NCI-H69 (cell line): ENCODE measurements at regions not wholly inside any gene's neighbourhood (a gene's known extent, or its start where the extent isn't known, plus 50 kb on each side); places are given as distances from the start of the nearest gene placed in this dataset.
"Not testable (repeated sequence)": the region's sequence is repeated elsewhere in the genome, so short reads cannot be mapped to it uniquely, and the experiment has no call there.

Experiments used
- DNase-seq: peaks from one replicate; lab custom pipeline; 2025; lab: John Stamatoyannopoulos, UW

DNA sequence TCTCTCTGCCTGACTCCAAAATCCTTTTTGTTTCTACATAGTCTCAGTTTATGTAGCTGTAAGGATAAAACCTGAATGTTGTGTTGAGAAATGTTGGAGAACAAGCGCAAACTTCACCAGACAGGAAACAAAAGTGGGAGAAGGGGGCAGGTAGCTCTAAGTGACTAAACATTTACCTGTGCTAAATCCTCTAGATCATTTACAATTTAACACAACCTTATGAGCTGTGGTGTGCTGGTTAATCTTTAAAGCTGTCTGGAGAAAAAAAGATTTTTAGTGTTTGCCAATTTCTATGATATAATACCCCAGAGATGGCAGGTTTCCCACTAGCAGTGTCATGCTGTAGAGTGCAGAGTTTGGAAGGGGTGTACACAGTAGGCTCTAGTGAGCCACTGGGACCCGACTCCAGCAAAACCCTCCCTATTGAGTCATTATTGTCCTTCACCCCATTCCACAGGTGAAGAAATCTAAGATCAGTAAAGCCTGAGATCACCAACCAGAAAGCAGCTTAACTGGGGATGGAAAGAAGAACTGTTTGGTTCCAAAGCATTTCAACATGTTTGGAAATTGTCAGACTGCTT is 992.0 kb downstream of the DCDC2C start:
- DNase-seq = no peak

GRCh38 chr2:4715065-4715464 is 977.1 kb upstream of the SOX11 start:
- peak; percentile 42 for DNase-seq

- DNase-seq = no peak
These were observed 973.4 kb upstream of the SOX11 start for GRCh38 chr2:4718777-4719176.

- DNase-seq = no peak
These were observed 966.6 kb upstream of the SOX11 start for GRCh38 chr2:4725618-4726017.

DNA sequence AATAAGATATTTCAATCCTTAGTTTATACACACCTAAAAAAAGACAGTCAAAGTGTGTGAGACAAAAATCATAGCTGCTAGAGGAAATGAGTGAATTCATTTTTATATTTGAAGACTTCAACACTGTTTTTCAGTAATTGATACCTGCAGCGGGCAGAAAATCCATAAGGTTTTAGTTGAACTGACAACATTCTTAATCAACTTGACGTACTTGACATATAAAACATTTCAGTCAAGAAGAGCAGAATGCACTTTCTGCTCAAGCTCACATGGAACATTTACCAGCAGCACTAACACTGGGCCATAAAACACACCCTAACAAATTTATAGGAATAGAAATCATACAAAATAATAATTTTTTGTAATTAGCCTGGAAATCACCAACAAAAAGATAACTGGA is 959.6 kb upstream of the SOX11 start:
- DNase-seq = no peak

- DNase-seq = peak; percentile 96
These were observed 946.9 kb upstream of the SOX11 start for GRCh38 chr2:4745056-4745991.

DNA sequence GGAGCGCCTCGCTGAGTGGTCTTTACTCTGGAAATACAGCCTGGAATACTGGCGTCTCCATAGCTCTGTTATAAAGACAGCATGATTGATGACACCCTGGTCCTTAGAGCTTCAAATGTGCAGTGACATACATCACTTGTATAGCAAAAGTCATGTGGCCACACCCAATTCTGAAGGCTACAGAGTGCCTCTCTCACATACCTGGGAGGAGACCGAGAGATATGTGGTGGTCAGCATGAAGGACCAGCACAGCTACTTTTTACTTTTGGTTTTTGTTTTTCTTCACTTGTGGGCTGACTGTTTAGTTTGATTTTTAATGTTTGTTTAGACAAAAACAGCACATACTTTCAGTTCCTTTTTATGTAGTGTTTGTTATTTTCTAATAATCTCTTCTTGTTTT is 938.5 kb upstream of the SOX11 start:
- DNase-seq = no peak

GRCh38 chr2:4762951-4763376 is 929.2 kb upstream of the SOX11 start:
- DNase-seq = peak; percentile 76

DNA sequence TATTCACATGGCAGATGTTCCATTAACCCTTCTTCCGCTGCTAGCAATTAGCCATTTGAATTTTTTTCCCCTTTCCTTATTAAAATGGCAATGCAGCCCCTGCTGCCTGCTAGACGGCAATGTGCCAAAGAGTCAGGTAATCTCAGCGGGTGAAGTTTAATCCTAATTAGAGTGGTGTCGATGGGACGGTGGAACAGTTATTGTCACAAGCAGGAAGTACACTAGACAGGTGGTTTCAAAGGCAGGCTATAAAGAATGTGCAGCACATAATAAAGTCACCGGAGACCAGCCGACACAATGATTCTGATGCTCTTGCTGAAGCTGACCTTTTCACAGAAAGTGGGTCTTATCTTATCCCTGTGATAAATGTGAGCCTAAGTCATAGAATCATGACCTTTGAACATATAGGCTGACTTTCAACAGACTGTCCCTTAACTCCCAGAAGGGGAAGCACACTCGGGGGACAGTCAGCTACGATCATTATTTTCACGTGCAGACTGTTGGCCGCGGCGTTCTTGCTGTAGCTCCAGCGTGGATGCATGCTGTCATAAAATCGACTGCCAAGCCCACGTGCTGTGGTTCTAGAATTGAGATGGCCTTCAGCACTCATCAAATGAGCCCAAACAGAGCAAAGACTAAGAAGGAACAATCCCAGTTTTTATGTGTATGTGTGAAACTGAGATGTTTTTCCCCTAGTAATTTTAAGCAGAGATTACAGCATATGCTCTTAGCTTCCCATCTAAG is 926.2 kb upstream of the SOX11 start:
- DNase-seq = peak; percentile 74

GRCh38 chr2:4775668-4776067 is 916.5 kb upstream of the SOX11 start:
- DNase-seq = no peak

DNA sequence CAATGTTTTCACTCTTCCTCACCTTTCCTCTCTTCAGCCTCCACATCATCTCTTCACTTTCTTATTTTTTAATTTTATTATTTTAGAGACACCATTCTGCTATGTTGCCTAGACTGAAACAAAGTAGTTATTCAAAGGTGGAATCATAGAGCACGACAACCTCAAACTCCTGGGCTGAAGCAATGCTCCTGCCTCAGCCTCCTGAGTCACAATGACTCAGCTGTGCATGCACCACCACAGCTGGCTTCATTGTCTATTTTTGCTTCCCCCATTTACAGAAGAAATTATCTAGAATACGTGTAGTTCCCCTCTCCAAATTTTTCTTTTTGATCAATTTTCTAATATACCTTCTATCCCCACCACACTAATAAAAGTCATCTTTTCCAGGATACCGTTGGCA is 911.5 kb upstream of the SOX11 start:
- DNase-seq = no peak

DNA sequence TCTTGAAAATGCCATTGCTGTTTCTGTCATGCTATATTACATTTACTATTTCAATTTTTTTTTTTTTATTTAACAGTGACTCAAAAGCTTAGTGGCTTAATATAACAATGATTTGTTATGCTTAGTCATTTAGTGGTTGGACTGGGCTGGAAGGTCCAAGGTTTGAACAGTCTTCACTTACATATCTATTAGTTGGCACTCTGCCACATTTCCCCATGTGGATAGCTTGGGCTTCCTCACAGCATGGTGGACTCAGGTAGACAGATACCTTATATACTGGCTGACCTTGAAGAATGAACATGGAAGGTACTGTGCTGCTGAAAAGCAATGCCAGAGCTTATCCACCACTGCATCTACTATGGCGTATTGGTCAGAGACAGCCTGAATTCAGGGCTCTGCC is 909.5 kb upstream of the SOX11 start:
- peak; percentile 0 for DNase-seq

DNA sequence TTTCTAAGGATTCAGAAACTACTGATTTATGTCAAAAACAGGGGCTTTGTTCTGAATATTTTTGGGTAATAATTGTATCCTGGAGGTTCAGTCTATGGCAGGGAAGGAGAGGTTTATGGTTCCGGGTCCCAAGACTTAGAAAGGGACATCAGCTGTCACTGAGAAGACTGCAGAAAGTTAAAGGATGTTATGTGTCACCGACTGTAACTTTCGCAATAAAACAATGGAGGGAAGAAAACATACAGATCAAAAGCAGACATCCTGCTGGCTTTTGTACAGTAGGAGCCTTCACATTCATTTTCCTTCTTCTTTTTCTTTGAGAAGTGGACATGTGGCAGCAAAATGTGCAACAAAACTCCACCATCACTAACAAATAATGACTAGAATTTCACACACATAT is 900.7 kb upstream of the SOX11 start:
- DNase-seq = no peak

- DNase-seq = no peak
These were observed 900.1 kb upstream of the SOX11 start for GRCh38 chr2:4792126-4792525.

GRCh38 chr2:4803396-4803795 is 888.8 kb upstream of the SOX11 start:
- no peak for DNase-seq

DNA sequence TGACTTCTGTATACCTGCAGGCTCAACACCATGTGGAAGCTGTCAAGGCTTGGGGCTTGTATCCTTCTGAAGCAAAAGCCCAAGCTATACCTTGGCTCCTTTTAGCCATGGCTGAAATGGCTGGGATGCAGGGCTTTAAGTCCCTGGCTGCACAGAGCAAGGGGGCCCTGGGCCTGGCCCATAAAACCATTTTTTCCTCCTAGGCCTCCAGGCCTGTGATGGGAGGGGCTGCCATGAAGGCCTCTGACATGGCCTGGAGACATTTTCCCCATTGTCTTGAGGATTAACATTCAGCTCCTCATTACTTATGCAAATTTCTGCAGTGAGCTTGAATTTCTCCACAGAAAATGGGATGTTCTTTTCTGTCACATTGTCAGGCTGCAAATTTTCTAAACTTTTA is 878.0 kb upstream of the SOX11 start:
- DNase-seq = not testable (repeated sequence)

DNA sequence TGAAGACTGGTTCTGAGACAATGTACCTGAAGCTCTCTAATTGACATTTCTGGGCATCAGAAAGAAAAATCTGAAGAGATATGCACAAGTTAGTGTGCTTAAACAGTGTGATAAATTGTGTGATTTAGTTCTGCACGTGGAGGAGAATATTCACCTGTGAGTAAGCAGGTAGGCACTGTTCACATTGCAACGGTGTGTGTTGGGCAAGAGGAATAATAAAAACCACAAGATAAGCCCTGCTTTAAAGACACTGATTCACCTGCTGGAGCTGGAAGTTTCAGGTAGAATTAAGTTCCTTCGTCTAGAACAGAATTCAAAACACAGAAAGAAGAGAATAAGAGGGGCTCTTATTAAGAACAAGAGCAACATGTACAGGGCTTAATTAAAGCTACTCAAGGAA is 864.3 kb upstream of the SOX11 start:
- no peak for DNase-seq

- no peak for DNase-seq
These were observed 863.4 kb upstream of the SOX11 start for GRCh38 chr2:4828682-4829374.

- peak; percentile 0 for DNase-seq
These were observed 860.4 kb upstream of the SOX11 start for GRCh38 chr2:4831751-4832150.

DNA sequence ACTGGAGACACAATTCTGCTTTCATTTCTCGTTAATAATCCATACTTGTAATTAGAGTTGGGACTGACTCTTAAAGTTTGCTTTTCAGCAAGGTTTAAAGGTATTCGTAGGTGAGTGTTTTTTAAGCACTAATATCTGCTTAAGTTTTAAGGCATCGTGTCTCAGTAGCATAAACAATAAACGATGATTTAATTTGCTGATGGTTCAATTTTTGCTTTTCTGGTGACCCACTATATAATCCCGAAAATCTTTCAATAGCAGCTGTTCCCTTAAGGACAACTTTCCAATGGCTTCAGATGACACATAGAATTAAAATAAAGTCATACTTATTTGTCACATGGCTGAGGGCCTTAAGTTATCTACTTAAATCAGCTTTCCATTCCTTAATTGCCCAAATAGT is 859.5 kb upstream of the SOX11 start:
- DNase-seq = no peak

DNA sequence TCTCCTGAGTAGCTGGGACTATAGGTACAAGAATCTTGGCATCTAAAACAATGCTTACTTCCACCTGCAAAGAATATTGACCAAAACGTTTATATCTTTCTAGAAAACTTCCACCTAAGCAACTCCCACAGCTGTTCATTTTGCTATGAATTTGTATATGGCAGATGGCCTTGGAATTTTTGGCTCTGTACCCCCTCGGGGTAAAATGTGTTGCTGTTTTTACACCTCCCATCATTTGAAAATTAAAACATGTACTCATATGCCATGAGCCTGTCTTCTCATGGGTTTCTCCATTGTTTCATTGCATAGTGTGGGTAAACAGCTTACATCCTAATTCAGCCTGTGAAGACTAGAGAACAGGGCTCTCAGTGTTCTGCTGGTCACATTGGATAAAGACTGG is 853.6 kb upstream of the SOX11 start:
- DNase-seq = no peak

DNA sequence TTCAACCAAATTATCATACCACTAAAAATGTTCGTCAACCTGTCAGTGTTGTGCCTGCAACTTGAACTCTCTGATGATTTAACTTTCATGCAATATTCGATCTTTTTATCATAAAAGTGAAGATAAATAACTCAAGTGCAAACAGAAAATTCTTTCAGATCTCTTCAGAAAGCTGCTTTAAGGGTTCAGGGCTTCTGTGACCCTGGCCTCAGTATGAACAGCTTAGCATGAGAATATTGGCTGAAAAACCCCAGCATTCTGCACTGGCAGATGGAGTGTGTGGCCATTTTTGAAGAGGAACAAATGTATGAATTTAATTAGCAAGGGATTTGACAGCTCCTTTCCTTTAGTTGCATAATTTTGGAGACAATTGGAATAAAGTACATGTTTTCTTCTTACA is 851.4 kb upstream of the SOX11 start:
- no peak for DNase-seq
